ENCODE measurements at regions not wholly inside any gene's neighbourhood (a gene's known extent, or its start where the extent isn't known, plus 50 kb on each side); places are given as distances from the start of the nearest gene placed in this dataset.

DNA sequence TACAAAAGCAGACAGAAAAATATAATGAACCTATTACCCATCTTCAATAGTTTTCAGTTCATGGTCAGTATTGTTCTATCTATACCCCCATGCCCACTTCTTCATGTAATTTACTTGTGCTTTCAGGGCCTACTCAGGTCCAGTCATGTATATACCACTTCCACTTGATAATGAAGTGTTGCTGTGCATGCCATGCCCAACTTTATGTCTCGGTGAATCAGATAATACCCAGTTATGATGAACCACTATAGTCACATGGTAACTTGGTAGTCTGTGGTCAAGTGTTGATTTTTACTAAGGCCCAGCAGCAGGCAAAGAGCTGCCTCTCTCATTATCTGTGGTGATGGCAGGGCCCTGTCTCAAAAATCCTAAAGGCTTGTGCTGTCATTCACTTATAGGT, 70.7 kb upstream of the IL33 start:
- in situ Hi-C loops (cut with MboI), result no loop called here
- BruUV-seq (replicated peaks), result no TSS peak
- Histone ChIP-seq H3K9me1 (ENCODE audit: control insufficient read depth, insufficient read depth, low read length) (no peaks in the 10 kb centered on the region), H3K4me1 (replicated peaks in 1 of 2; ENCODE audit: control insufficient read depth in 2 of 2, insufficient read depth in 2 of 2, low read length in 2 of 2) (no peaks in the 10 kb centered on the region), H3K9ac (ENCODE audit: insufficient read depth in 1 of 2, low read depth in 2 of 2, low read length in 2 of 2) (no peak overlapping the region), H3K36me3 (ENCODE audit: control insufficient read depth, insufficient read depth, low read length) (no peaks in the 10 kb centered on the region), H3K4me3 (no peak overlapping the region), H3K79me2 (ENCODE audit: control insufficient read depth, insufficient read depth, low read length) (no peaks in the 10 kb centered on the region), H2AFZ (ENCODE audit: low read depth, low read length) (no peak overlapping the region), H3K27ac (ENCODE audit: extremely low read depth, low read depth, low read length) (no peak overlapping the region), H3K4me2 (ENCODE audit: insufficient read depth, low read length) (no peak overlapping the region), H3K9me3 (replicated peaks; ENCODE audit: control insufficient read depth, insufficient read depth, low read depth, low read length) (no peaks in the 10 kb centered on the region), H4K20me1 (replicated peaks; ENCODE audit: control insufficient read depth, insufficient read depth, low read length) (no peaks in the 10 kb centered on the region), H3K27me3 (ENCODE audit: control insufficient read depth in 2 of 2, insufficient read depth in 2 of 2, low read length in 2 of 2) (no peaks in the 10 kb centered on the region)
- CTCF ChIA-PET (ENCODE audit: low intra/inter-chr PET ratio), result no interaction called here
- TF ChIP-seq U2AF1 (optimal IDR thresholded peaks at IDR 0.05; ENCODE audit: low read depth, low read length) (no peak), ZNF165 (CRISPR knock-in tag; IDR thresholded peaks at IDR 0.05; ENCODE audit: borderline replicate concordance) (no peak), ZNF140 (CRISPR knock-in tag; IDR thresholded peaks at IDR 0.05) (no peak), PRMT5 (CRISPR knock-in tag; IDR thresholded peaks at IDR 0.05) (no peak), NFIC (IDR thresholded peaks at IDR 0.05) (no peak), STAG1 (CRISPR knock-in tag; IDR thresholded peaks at IDR 0.05; ENCODE audit: borderline replicate concordance) (no peak), HDAC2 (IDR thresholded peaks at IDR 0.05) (no peak), POU5F1 (IDR thresholded peaks at IDR 0.05; ENCODE audit: borderline replicate concordance, low read depth, low read length, partially characterized antibody) (no peak)
- TF ChIP-seq, protein P1, sequence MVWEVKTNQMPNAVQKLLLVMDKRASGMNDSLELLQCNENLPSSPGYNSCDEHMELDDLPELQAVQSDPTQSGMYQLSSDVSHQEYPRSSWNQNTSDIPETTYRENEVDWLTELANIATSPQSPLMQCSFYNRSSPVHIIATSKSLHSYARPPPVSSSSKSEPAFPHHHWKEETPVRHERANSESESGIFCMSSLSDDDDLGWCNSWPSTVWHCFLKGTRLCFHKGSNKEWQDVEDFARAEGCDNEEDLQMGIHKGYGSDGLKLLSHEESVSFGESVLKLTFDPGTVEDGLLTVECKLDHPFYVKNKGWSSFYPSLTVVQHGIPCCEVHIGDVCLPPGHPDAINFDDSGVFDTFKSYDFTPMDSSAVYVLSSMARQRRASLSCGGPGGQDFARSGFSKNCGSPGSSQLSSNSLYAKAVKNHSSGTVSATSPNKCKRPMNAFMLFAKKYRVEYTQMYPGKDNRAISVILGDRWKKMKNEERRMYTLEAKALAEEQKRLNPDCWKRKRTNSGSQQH (CRISPR knock-in tag; IDR thresholded peaks at IDR 0.05), result no peak
- intact Hi-C loops (cut with micrococcal nuclease), result no loop called here
- ATAC-seq (no peak), FAIRE-seq (no peak), DNase-seq (ENCODE audit: extremely low read depth in 1 of 4, low spot score in 3 of 4) (no peak)
- POLR2A ChIA-PET, result no interaction called here
- WGBS (ENCODE audit: insufficient coverage, low coverage, missing lambda C conversion rate), result 11% methylated on average over 1 of the region's 1 CpG
